Keratinocyte (primary cell): ENCODE measurements at regions not wholly inside any gene's neighbourhood (a gene's known extent, or its start where the extent isn't known, plus 50 kb on each side); places are given as distances from the start of the nearest gene placed in this dataset.

Experiments used
- DNase-seq: peaks from one replicate; pipeline ENCODE4 v3.0.0-alpha.2; 2011; ENCODE audit warnings: low read depth, missing footprints, low spot score
- FAIRE-seq: peaks from 2 replicates; lab custom pipeline; 2011; peaks lifted over from hg19 to GRCh38; lab: Jason Lieb, UNC
- H2AFZ ChIP-seq: 2 replicates; pipeline ENCODE4 v1.6.0; 2012; ENCODE audit warnings: low read length, control low read depth, inconsistent platforms; ENCODE audit not compliant: control insufficient read depth
- H3K27ac ChIP-seq: 2 replicates; pipeline ENCODE4 v1.5.1; 2011; ENCODE audit warnings: low read length; ENCODE audit not compliant: control insufficient read depth, insufficient read depth
- H3K27me3 ChIP-seq: 3 replicates; pipeline ENCODE4 v1.6.0; 2011; ENCODE audit warnings: low read length; ENCODE audit not compliant: control insufficient read depth, insufficient read depth; ENCODE audit errors: extremely low read depth
- H3K36me3 ChIP-seq, 2 experiments: 2 replicates in 1 of 2; 3 replicates in 1 of 2; pipeline ENCODE4 v1.5.1; 2011; ENCODE audit warnings: low read length in 2 of 2, mild to moderate bottlenecking in 1 of 2; ENCODE audit not compliant: control insufficient read depth in 2 of 2, insufficient read depth in 2 of 2; ENCODE audit errors: extremely low read depth in 1 of 2
- H3K4me1 ChIP-seq: 3 replicates; pipeline ENCODE4 v1.5.1; 2011; ENCODE audit warnings: low read length; ENCODE audit not compliant: control insufficient read depth, insufficient read depth; ENCODE audit errors: extremely low read depth
- H3K4me2 ChIP-seq: 3 replicates; pipeline ENCODE4 v1.6.0; 2011; ENCODE audit warnings: low read depth, low read length; ENCODE audit not compliant: control insufficient read depth, insufficient read depth; ENCODE audit errors: extremely low read depth
- H3K4me3 ChIP-seq, 3 experiments: fragments of 200-600 bp in 1 of 3; sonication (generic) in 1 of 3; 2 replicates in 2 of 3; 3 replicates in 1 of 3; pipeline ENCODE4 v1.5.1; 2011 to 2016; ENCODE audit warnings: low read length in 3 of 3, mild to moderate bottlenecking in 3 of 3, control low read depth in 2 of 3, inconsistent platforms in 1 of 3, low read depth in 1 of 3, mixed read lengths in 1 of 3, mixed run types in 1 of 3, moderate library complexity in 1 of 3; ENCODE audit not compliant: control insufficient read depth in 2 of 3, insufficient read depth in 2 of 3; ENCODE audit errors: extremely low read depth in 1 of 3
- H3K79me2 ChIP-seq: 2 replicates; pipeline ENCODE4 v1.6.0; 2012; ENCODE audit warnings: low read length; ENCODE audit not compliant: control insufficient read depth, insufficient read depth
- H3K9ac ChIP-seq: 3 replicates; pipeline ENCODE4 v1.6.0; 2011; ENCODE audit warnings: low read length; ENCODE audit not compliant: control insufficient read depth, insufficient read depth; ENCODE audit errors: extremely low read depth
- H3K9me1 ChIP-seq: 3 replicates; pipeline ENCODE4 v1.6.0; 2011; ENCODE audit warnings: low read length; ENCODE audit not compliant: control insufficient read depth, insufficient read depth; ENCODE audit errors: extremely low read depth
- H3K9me3 ChIP-seq: 2 replicates; pipeline ENCODE4 v1.5.1; 2012; ENCODE audit warnings: low read depth, low read length; ENCODE audit not compliant: control insufficient read depth
- H4K20me1 ChIP-seq: 3 replicates; pipeline ENCODE4 v1.6.0; 2011; ENCODE audit warnings: low read length; ENCODE audit not compliant: control insufficient read depth, insufficient read depth; ENCODE audit errors: extremely low read depth
- CTCF ChIP-seq, 3 experiments: IDR thresholded peaks in 1 of 3; conservative IDR thresholded peaks in 1 of 3; optimal IDR thresholded peaks in 1 of 3; 2 replicates in 2 of 3; 3 replicates in 1 of 3; pipeline versions ENCODE3 to v1.5.1; 2011; ENCODE audit warnings: low read length in 3 of 3, mild to moderate bottlenecking in 3 of 3, moderate library complexity in 2 of 3, control low read depth in 1 of 3, inconsistent platforms in 1 of 3; ENCODE audit not compliant: insufficient read depth in 2 of 3; ENCODE audit errors: extremely low read depth in 1 of 3
- EZH2 ChIP-seq: IDR thresholded peaks from one replicate; pipeline ENCODE4 v1.6.1; 2012; ENCODE audit warnings: inconsistent platforms, mild to moderate bottlenecking, low read length, moderate library complexity
- dilution Hi-C: fragments of 300-500 bp; cut with MboI; formaldehyde crosslinking; loops from one replicate; pipeline ENCODE4 v1.7.0; 2020; ENCODE audit warnings: low sequenced_read_pairs; ENCODE audit not compliant: extremely low pct_ligation_motif_present

- Histone ChIP-seq H3K9me1 (no peaks in the 10 kb centered on the region), H3K4me3 (no peak overlapping the region), H3K9ac (no peak overlapping the region), H2AFZ (peak overlapping the region; percentile 58), H3K27me3 (no peaks in the 10 kb centered on the region), H3K79me2 (no peaks in the 10 kb centered on the region), H3K9me3 (no peaks in the 10 kb centered on the region), H3K4me1 (peaks cover 30% of the 10 kb centered on the region), H3K4me2 (no peak overlapping the region), H3K27ac (no peak overlapping the region), H4K20me1 (no peaks in the 10 kb centered on the region), H3K36me3 (no peaks in the 10 kb centered on the region)
- TF ChIP-seq CTCF (optimal IDR thresholded peaks at IDR 0.05 in 1 of 3, IDR thresholded peaks at IDR 0.05 in 1 of 3, conservative IDR thresholded peaks at IDR 0.05 in 1 of 3; ENCODE audit: extremely low read depth in 1 of 3, insufficient read depth in 2 of 3, low read length in 3 of 3) (no peak), EZH2 (no peak)
- no peak for FAIRE-seq
- DNase-seq = no peak
- dilution Hi-C loops = no loop called here
Observed at GRCh38 chr9:26171691-26172090, 493.4 kb upstream of the TUSC1 start.

- Histone ChIP-seq H3K4me1 (peaks cover 30% of the 10 kb centered on the region), H3K9ac (no peak overlapping the region), H3K9me3 (no peaks in the 10 kb centered on the region), H4K20me1 (no peaks in the 10 kb centered on the region), H2AFZ (no peak overlapping the region), H3K4me2 (no peak overlapping the region), H3K9me1 (no peaks in the 10 kb centered on the region), H3K27ac (no peak overlapping the region), H3K79me2 (no peaks in the 10 kb centered on the region), H3K27me3 (no peaks in the 10 kb centered on the region), H3K4me3 (no peak overlapping the region), H3K36me3 (no peaks in the 10 kb centered on the region)
- no peak for FAIRE-seq
- TF ChIP-seq CTCF (optimal IDR thresholded peaks at IDR 0.05 in 1 of 3, IDR thresholded peaks at IDR 0.05 in 1 of 3, conservative IDR thresholded peaks at IDR 0.05 in 1 of 3; ENCODE audit: extremely low read depth in 1 of 3, insufficient read depth in 2 of 3, low read length in 3 of 3) (no peak), EZH2 (no peak)
- DNase-seq = no peak
- dilution Hi-C loops = no loop called here
Observed at GRCh38 chr9:26170190-26170589, 491.9 kb upstream of the TUSC1 start.
